GM12874 (cell line): ENCODE measurements at regions not wholly inside any gene's neighbourhood (a gene's known extent, or its start where the extent isn't known, plus 50 kb on each side); places are given as distances from the start of the nearest gene placed in this dataset.

Experiments used
- CTCF ChIP-seq: IDR thresholded peaks from 2 replicates; pipeline ENCODE4 v1.5.1; 2011; ENCODE audit warnings: low read depth, mild to moderate bottlenecking, control low read depth, low read length, moderate library complexity; ENCODE audit not compliant: insufficient read depth

GRCh38 chr13:74021505-74021904, 112.7 kb downstream of the KLF12 start:
- TF ChIP-seq CTCF, result no peak

GRCh38 chr13:74018062-74018431, 116.2 kb downstream of the KLF12 start:
- TF ChIP-seq CTCF, result no peak

GRCh38 chr13:74017301-74018061, 116.7 kb downstream of the KLF12 start:
- TF ChIP-seq CTCF, result no peak

- no peak for TF ChIP-seq CTCF
Observed at GRCh38 chr13:74015137-74015536, 119.1 kb downstream of the KLF12 start.

- TF ChIP-seq CTCF, result no peak
Observed at GRCh38 chr13:74009100-74009668, 125.0 kb downstream of the KLF12 start.

- TF ChIP-seq CTCF, result no peak
Observed at GRCh38 chr13:74006666-74007065, 127.5 kb downstream of the KLF12 start.

GRCh38 chr13:74005320-74006157, 128.7 kb downstream of the KLF12 start:
- no peak for TF ChIP-seq CTCF
